ENCODE measurements at regions not wholly inside any gene's neighbourhood (a gene's known extent, or its start where the extent isn't known, plus 50 kb on each side); places are given as distances from the start of the nearest gene placed in this dataset.
"Not testable (repeated sequence)": the region's sequence is repeated elsewhere in the genome, so short reads cannot be mapped to it uniquely, and the experiment has no call there.

- not testable (repeated sequence) for TF ChIP-seq CTCF (IDR thresholded peaks at IDR 0.05); EZH2 (IDR thresholded peaks at IDR 0.05; ENCODE audit: borderline replicate concordance, insufficient read depth, low read depth, low read length, poor library complexity, severe bottlenecking)
Observed at GRCh38 chr15:30201517-30201916, 66.7 kb downstream of the GOLGA8T start.

All from B cell (primary cell).